ENCODE measurements at regions not wholly inside any gene's neighbourhood (a gene's known extent, or its start where the extent isn't known, plus 50 kb on each side); places are given as distances from the start of the nearest gene placed in this dataset.

- peaks cover 0 to 4% of the 10 kb centered on the region in 2 experiments; a peak in 1 of 5 replicates for H3K27me3 ChIP-seq (ENCODE audit: control insufficient read depth in 1 of 2, insufficient read depth in 2 of 2, low read length in 2 of 2)
- peaks cover 45% of the 10 kb centered on the region for H3K4me1 ChIP-seq (ENCODE audit: insufficient read depth, low read length)
- ATAC-seq (no peak), DNase-seq (ENCODE audit: low spot score) (no peak), FAIRE-seq (no peak)
- POLR2A ChIA-PET = no interaction called here
- no peaks in the 10 kb centered on the region for H4K20me1 ChIP-seq (ENCODE audit: insufficient read depth, low read length)
- no peak overlapping the region for H2AFZ ChIP-seq (ENCODE audit: low read length)
- WGBS (ENCODE audit: low lambda C conversion rate) = 86% methylated on average over 4 of the region's 4 CpGs
- no peak overlapping the region for H3K4me3 ChIP-seq (replicated peaks in 1 of 3; ENCODE audit: insufficient read depth in 1 of 3, low read depth in 2 of 3, low read length in 3 of 3)
- CTCF ChIA-PET (ENCODE audit: low intra/inter-chr PET ratio, low total read pairs) = no interaction called here
- no peak overlapping the region for H3K9ac ChIP-seq (ENCODE audit: insufficient read depth, low read depth, low read length)
- in situ Hi-C loops (cut with HindIII; ENCODE audit: extremely low pct_ligation_motif_present, low pct_unique_long_range_greater_than_20kb) (no loop called here), intact Hi-C loops (cut with micrococcal nuclease; ENCODE audit: unreplicated experiment) (no loop called here)
- no peaks in the 10 kb centered on the region for H3K36me3 ChIP-seq (replicated peaks in 1 of 2; ENCODE audit: control insufficient read depth in 1 of 2, insufficient read depth in 2 of 2, low read length in 2 of 2)
- no peaks in the 10 kb centered on the region for H3K9me3 ChIP-seq (ENCODE audit: low read length)
- BruUV-seq (replicated peaks) = no TSS peak
- no peak overlapping the region for H3K4me2 ChIP-seq (ENCODE audit: low read depth, low read length)
- H3K79me2 ChIP-seq (ENCODE audit: insufficient read depth, low read length) = no peaks in the 10 kb centered on the region
- H3K27ac ChIP-seq (ENCODE audit: extremely low read length, insufficient read depth, low read length) = no peak overlapping the region
- TF ChIP-seq ZNF850 (CRISPR knock-in tag; conservative IDR thresholded peaks at IDR 0.05) (no peak), ZNF558 (CRISPR knock-in tag; IDR thresholded peaks at IDR 0.05; ENCODE audit: borderline replicate concordance) (no peak), KMT2A (CRISPR knock-in tag; IDR thresholded peaks at IDR 0.05) (no peak), ZNF598 (CRISPR knock-in tag; IDR thresholded peaks at IDR 0.05; ENCODE audit: borderline replicate concordance) (no peak), AKAP8 (CRISPR knock-in tag; IDR thresholded peaks at IDR 0.05) (no peak), RELA (CRISPR knock-in tag; IDR thresholded peaks at IDR 0.05) (no peak), BCL6 (CRISPR knock-in tag; IDR thresholded peaks at IDR 0.05) (no peak), ZNF234 (CRISPR knock-in tag; conservative IDR thresholded peaks at IDR 0.05) (no peak), CBFB (CRISPR knock-in tag; IDR thresholded peaks at IDR 0.05) (no peak), ATF3 (CRISPR knock-in tag; IDR thresholded peaks at IDR 0.05) (no peak), KLF15 (CRISPR knock-in tag; IDR thresholded peaks at IDR 0.05; ENCODE audit: borderline replicate concordance) (no peak), NCOR1 (IDR thresholded peaks at IDR 0.05; ENCODE audit: borderline replicate concordance, low read length) (no peak), MLXIP (CRISPR knock-in tag; IDR thresholded peaks at IDR 0.05; ENCODE audit: borderline replicate concordance) (no peak), ZBTB39 (CRISPR knock-in tag; IDR thresholded peaks at IDR 0.05) (no peak), MXD4 (CRISPR knock-in tag; IDR thresholded peaks at IDR 0.05) (no peak), ZBTB25 (CRISPR knock-in tag; IDR thresholded peaks at IDR 0.05) (no peak)
Measured at GRCh38 chr5:143638654-143639053, 173.3 kb upstream of the HMHB1 start.

All from HepG2 (cell line).